Fibroblast of pulmonary artery (primary cell): ENCODE measurements at regions not wholly inside any gene's neighbourhood (a gene's known extent, or its start where the extent isn't known, plus 50 kb on each side); places are given as distances from the start of the nearest gene placed in this dataset.

Experiments
- DNase-seq: peaks from one replicate; pipeline ENCODE4 v3.0.0-alpha.2; 2010; ENCODE audit warnings: low read depth
- H3K4me3 ChIP-seq: replicated peaks from 2 replicates; pipeline ENCODE4 v1.5.1; 2011; ENCODE audit warnings: low read depth, mild to moderate bottlenecking, control low read depth, low read length, moderate library complexity
- CTCF ChIP-seq: IDR thresholded peaks from 2 replicates; pipeline ENCODE4 v1.5.1; 2011; ENCODE audit warnings: mild to moderate bottlenecking, control low read depth, low read length, inconsistent platforms; ENCODE audit errors: missing control alignments

- no peak overlapping the region for H3K4me3 ChIP-seq
- no peak for DNase-seq
- no peak for TF ChIP-seq CTCF
Measured at GRCh38 chr3:57003676-57004075, 56.8 kb upstream of the SPATA12 start.

- no peak for DNase-seq
Measured at GRCh38 chr3:57001356-57001755, 59.1 kb upstream of the SPATA12 start.

GRCh38 chr3:57000012-57000411, 60.5 kb upstream of the SPATA12 start:
- TF ChIP-seq CTCF: no peak
- no peak for DNase-seq

More at GRCh38 chr3:57001356-57001755, 59.1 kb upstream of the SPATA12 start:
- TF ChIP-seq CTCF: no peak
- no peak overlapping the region for H3K4me3 ChIP-seq

GRCh38 chr3:56999547-56999946, 60.9 kb upstream of the SPATA12 start:
- H3K4me3 ChIP-seq: no peak overlapping the region
- TF ChIP-seq CTCF: no peak
- DNase-seq: no peak

More at GRCh38 chr3:57000012-57000411, 60.5 kb upstream of the SPATA12 start:
- no peak overlapping the region for H3K4me3 ChIP-seq

- no peak for DNase-seq
- no peak overlapping the region for H3K4me3 ChIP-seq
- TF ChIP-seq CTCF: no peak
Measured at GRCh38 chr3:56998076-56998529, 62.4 kb upstream of the SPATA12 start.

- peak; percentile 64 for DNase-seq
- TF ChIP-seq CTCF: no peak
- H3K4me3 ChIP-seq: no peak overlapping the region
Measured at GRCh38 chr3:56997675-56998074, 62.8 kb upstream of the SPATA12 start.

- no peak for TF ChIP-seq CTCF
- no peak overlapping the region for H3K4me3 ChIP-seq
- DNase-seq: no peak
Measured at GRCh38 chr3:56997041-56997440, 63.4 kb upstream of the SPATA12 start.
